ENCODE measurements at regions not wholly inside any gene's neighbourhood (a gene's known extent, or its start where the extent isn't known, plus 50 kb on each side); places are given as distances from the start of the nearest gene placed in this dataset.

DNA sequence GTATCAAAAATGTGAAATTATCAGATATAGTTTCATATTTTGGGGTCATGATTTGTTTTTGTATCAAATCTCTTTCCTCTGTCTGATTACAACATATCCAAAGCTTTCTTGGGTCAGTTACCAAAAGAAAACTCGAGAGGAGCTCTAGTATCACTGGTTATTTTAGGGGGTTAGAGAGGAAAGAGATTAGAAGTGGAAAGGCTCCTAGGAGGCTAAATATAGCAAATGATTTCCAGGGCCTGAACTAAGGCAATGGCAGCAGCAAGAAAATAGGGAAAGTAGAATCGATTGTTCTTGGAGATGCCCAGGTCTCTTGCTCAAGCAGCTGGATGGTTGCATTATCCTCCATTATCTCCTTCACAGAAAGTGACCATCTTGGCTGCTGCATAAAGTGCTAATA lies 72.9 kb downstream of the NHLRC3 start:
- Histone ChIP-seq H3K36me3 (ENCODE audit: control insufficient read depth, insufficient read depth, low read length) (no peaks in the 10 kb centered on the region), H2AFZ (ENCODE audit: low read depth, low read length) (no peak overlapping the region), H3K79me2 (ENCODE audit: control insufficient read depth, insufficient read depth, low read length) (no peaks in the 10 kb centered on the region), H3K4me1 (replicated peaks in 1 of 2; ENCODE audit: control insufficient read depth in 2 of 2, insufficient read depth in 2 of 2, low read length in 2 of 2) (no peaks in the 10 kb centered on the region), H3K27me3 (ENCODE audit: control insufficient read depth in 2 of 2, insufficient read depth in 2 of 2, low read length in 2 of 2) (peaks cover 2% of the 10 kb centered on the region in 2 experiments; a peak in 2 of 5 replicates), H3K9me3 (replicated peaks; ENCODE audit: control insufficient read depth, insufficient read depth, low read depth, low read length) (no peaks in the 10 kb centered on the region), H3K9ac (ENCODE audit: insufficient read depth in 1 of 2, low read depth in 2 of 2, low read length in 2 of 2) (no peak overlapping the region), H3K4me2 (ENCODE audit: insufficient read depth, low read length) (no peak overlapping the region), H3K27ac (ENCODE audit: extremely low read depth, low read depth, low read length) (no peak overlapping the region), H4K20me1 (replicated peaks; ENCODE audit: control insufficient read depth, insufficient read depth, low read length) (no peaks in the 10 kb centered on the region; the same call in 1 of the 2 replicates), H3K9me1 (ENCODE audit: control insufficient read depth, insufficient read depth, low read length) (no peaks in the 10 kb centered on the region), H3K4me3 (no peak overlapping the region)
- no peak for ATAC-seq
- in situ Hi-C loops (cut with MboI) = no loop called here
- 0% methylated on average over 2 of the region's 2 CpGs for WGBS (ENCODE audit: insufficient coverage, low coverage, missing lambda C conversion rate)
- intact Hi-C loops (cut with micrococcal nuclease) = no loop called here
- CTCF ChIA-PET (ENCODE audit: low intra/inter-chr PET ratio) = no interaction called here
- no peak for TF ChIP-seq RFX1 (IDR thresholded peaks at IDR 0.05)
- TF ChIP-seq, protein P1, sequence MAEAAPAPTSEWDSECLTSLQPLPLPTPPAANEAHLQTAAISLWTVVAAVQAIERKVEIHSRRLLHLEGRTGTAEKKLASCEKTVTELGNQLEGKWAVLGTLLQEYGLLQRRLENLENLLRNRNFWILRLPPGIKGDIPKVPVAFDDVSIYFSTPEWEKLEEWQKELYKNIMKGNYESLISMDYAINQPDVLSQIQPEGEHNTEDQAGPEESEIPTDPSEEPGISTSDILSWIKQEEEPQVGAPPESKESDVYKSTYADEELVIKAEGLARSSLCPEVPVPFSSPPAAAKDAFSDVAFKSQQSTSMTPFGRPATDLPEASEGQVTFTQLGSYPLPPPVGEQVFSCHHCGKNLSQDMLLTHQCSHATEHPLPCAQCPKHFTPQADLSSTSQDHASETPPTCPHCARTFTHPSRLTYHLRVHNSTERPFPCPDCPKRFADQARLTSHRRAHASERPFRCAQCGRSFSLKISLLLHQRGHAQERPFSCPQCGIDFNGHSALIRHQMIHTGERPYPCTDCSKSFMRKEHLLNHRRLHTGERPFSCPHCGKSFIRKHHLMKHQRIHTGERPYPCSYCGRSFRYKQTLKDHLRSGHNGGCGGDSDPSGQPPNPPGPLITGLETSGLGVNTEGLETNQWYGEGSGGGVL (CRISPR knock-in tag; IDR thresholded peaks at IDR 0.05) = no peak
- no peak for DNase-seq (ENCODE audit: extremely low read depth in 1 of 4, low spot score in 3 of 4)
- no peak for FAIRE-seq
- POLR2A ChIA-PET = no interaction called here
- BruUV-seq (replicated peaks) = no TSS peak

DNA sequence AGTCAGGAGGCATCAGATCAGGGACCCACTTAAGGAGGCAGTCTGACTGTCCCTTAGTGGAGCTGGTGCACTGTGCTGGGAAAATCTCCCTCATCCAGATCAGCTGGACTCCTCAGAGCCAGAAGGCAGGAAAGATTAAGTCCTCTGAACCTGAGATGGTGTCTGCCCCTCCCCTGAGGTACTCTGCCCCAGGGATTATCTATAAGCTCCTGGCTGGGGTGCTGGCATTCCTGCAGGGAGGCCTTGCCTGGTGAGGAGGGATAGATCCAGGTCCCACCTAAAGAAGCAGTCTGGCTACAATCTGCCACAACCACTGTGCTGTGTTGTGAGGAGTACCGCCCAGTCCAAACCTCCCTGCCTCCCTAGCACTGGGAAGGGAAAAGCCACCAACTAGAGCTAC lies 81.2 kb downstream of the NHLRC3 start:
- H3K4me2 ChIP-seq (ENCODE audit: insufficient read depth, low read length) = no peak overlapping the region
- CTCF ChIA-PET (ENCODE audit: low intra/inter-chr PET ratio) = no interaction called here
- H3K27ac ChIP-seq (ENCODE audit: extremely low read depth, low read depth, low read length) = no peak overlapping the region
- POLR2A ChIA-PET = no interaction called here
- FAIRE-seq (no peak), DNase-seq (ENCODE audit: extremely low read depth in 1 of 4, low spot score in 3 of 4) (no peak), ATAC-seq (no peak)
- in situ Hi-C loops (cut with MboI) (no loop called here), intact Hi-C loops (cut with micrococcal nuclease) (no loop called here)
- WGBS (ENCODE audit: insufficient coverage, low coverage, missing lambda C conversion rate) = no CpG with 5 or more reads among the region's 1 CpG
- no peaks in the 10 kb centered on the region for H3K9me1 ChIP-seq (ENCODE audit: control insufficient read depth, insufficient read depth, low read length)
- no peaks in the 10 kb centered on the region for H3K36me3 ChIP-seq (ENCODE audit: control insufficient read depth, insufficient read depth, low read length)
- no peak overlapping the region for H3K9ac ChIP-seq (ENCODE audit: insufficient read depth in 1 of 2, low read depth in 2 of 2, low read length in 2 of 2)
- BruUV-seq (replicated peaks) = no TSS peak
- no peak overlapping the region for H3K4me3 ChIP-seq
- H3K9me3 ChIP-seq (replicated peaks; ENCODE audit: control insufficient read depth, insufficient read depth, low read depth, low read length) = no peaks in the 10 kb centered on the region
- H3K4me1 ChIP-seq (replicated peaks in 1 of 2; ENCODE audit: control insufficient read depth in 2 of 2, insufficient read depth in 2 of 2, low read length in 2 of 2) = no peaks in the 10 kb centered on the region
- no peak overlapping the region for H2AFZ ChIP-seq (ENCODE audit: low read depth, low read length)
- H3K79me2 ChIP-seq (ENCODE audit: control insufficient read depth, insufficient read depth, low read length) = no peaks in the 10 kb centered on the region
- peaks cover 0 to 12% of the 10 kb centered on the region in 2 experiments; a peak in 1 of 5 replicates for H3K27me3 ChIP-seq (ENCODE audit: control insufficient read depth in 2 of 2, insufficient read depth in 2 of 2, low read length in 2 of 2)
- no peaks in the 10 kb centered on the region for H4K20me1 ChIP-seq (replicated peaks; ENCODE audit: control insufficient read depth, insufficient read depth, low read length)
- TF ChIP-seq, protein P2, sequence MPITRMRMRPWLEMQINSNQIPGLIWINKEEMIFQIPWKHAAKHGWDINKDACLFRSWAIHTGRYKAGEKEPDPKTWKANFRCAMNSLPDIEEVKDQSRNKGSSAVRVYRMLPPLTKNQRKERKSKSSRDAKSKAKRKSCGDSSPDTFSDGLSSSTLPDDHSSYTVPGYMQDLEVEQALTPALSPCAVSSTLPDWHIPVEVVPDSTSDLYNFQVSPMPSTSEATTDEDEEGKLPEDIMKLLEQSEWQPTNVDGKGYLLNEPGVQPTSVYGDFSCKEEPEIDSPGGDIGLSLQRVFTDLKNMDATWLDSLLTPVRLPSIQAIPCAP (CRISPR knock-in tag; IDR thresholded peaks at IDR 0.05; ENCODE audit: borderline replicate concordance) = no peak
- TF ChIP-seq, protein P3, sequence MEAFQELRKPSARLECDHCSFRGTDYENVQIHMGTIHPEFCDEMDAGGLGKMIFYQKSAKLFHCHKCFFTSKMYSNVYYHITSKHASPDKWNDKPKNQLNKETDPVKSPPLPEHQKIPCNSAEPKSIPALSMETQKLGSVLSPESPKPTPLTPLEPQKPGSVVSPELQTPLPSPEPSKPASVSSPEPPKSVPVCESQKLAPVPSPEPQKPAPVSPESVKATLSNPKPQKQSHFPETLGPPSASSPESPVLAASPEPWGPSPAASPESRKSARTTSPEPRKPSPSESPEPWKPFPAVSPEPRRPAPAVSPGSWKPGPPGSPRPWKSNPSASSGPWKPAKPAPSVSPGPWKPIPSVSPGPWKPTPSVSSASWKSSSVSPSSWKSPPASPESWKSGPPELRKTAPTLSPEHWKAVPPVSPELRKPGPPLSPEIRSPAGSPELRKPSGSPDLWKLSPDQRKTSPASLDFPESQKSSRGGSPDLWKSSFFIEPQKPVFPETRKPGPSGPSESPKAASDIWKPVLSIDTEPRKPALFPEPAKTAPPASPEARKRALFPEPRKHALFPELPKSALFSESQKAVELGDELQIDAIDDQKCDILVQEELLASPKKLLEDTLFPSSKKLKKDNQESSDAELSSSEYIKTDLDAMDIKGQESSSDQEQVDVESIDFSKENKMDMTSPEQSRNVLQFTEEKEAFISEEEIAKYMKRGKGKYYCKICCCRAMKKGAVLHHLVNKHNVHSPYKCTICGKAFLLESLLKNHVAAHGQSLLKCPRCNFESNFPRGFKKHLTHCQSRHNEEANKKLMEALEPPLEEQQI (IDR thresholded peaks at IDR 0.05) = no peak
- TF ChIP-seq ZNF76 (CRISPR knock-in tag; IDR thresholded peaks at IDR 0.05; ENCODE audit: borderline replicate concordance) (no peak), MCM3 (IDR thresholded peaks at IDR 0.05) (no peak), RBM14 (IDR thresholded peaks at IDR 0.05; ENCODE audit: borderline replicate concordance, insufficient read depth, low read depth, low read length) (no peak), GABPB1 (CRISPR knock-in tag; IDR thresholded peaks at IDR 0.05) (no peak), NFE2L1 (tag; IDR thresholded peaks at IDR 0.05; ENCODE audit: borderline replicate concordance, low read depth) (no peak)
- TF ChIP-seq, protein P4, sequence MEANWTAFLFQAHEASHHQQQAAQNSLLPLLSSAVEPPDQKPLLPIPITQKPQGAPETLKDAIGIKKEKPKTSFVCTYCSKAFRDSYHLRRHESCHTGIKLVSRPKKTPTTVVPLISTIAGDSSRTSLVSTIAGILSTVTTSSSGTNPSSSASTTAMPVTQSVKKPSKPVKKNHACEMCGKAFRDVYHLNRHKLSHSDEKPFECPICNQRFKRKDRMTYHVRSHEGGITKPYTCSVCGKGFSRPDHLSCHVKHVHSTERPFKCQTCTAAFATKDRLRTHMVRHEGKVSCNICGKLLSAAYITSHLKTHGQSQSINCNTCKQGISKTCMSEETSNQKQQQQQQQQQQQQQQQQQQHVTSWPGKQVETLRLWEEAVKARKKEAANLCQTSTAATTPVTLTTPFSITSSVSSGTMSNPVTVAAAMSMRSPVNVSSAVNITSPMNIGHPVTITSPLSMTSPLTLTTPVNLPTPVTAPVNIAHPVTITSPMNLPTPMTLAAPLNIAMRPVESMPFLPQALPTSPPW (CRISPR knock-in tag; IDR thresholded peaks at IDR 0.05) = no peak
